GM12878 (cell line): ENCODE measurements at regions not wholly inside any gene's neighbourhood (a gene's known extent, or its start where the extent isn't known, plus 50 kb on each side); places are given as distances from the start of the nearest gene placed in this dataset.
"Not testable (repeated sequence)": the region's sequence is repeated elsewhere in the genome, so short reads cannot be mapped to it uniquely, and the experiment has no call there.

Experiments used
- ATAC-seq: fragments of 200-7000 bp; cut with Tn5 transposase; 3 replicates; pipeline ENCODE4 v1.9.1; 2020; ENCODE audit warnings: mild to moderate bottlenecking, moderate library complexity
- BruUV-seq: library from RNA; stranded (reverse); fragments of 400-500 nt; replicated peaks from 2 replicates; lab custom pipeline; 2021; lab: Mats Ljungman, UMichigan
- CTCF ChIA-PET: fragments of 300-600 bp; sonication (Branson Sonifier 250); formaldehyde crosslinking; extraction: SDS; loops from one replicate; lab custom pipeline; 2021; ENCODE audit warnings: inconsistent platforms; lab: Yijun Ruan, JAX
- POLR2A ChIA-PET: fragments of 350-600 bp; formaldehyde crosslinking; extraction: SDS; loops from one replicate; lab custom pipeline; 2021; ENCODE audit warnings: inconsistent platforms; lab: Charles Lee
- RAD21 ChIA-PET: fragments of 300-600 bp; sonication (Branson Sonifier 250); formaldehyde crosslinking; loops from one replicate; lab custom pipeline; 2023; ENCODE audit warnings: antibody characterized with exemption; ENCODE audit not compliant: unreplicated experiment; lab: Charles Lee
- SMC1A ChIA-PET: fragments of 300-600 bp; sonication (Branson Sonifier 250); formaldehyde crosslinking; loops from one replicate; lab custom pipeline; 2023; ENCODE audit not compliant: unreplicated experiment, uncharacterized antibody; lab: Charles Lee
- DNase-seq: peaks from one replicate; pipeline ENCODE4 v3.0.0-alpha.2; 2011; ENCODE audit warnings: low read depth, low spot score
- FAIRE-seq: peaks from 3 replicates; lab custom pipeline; 2011; peaks lifted over from hg19 to GRCh38; lab: Jason Lieb, UNC
- H2AFZ ChIP-seq: 2 replicates; pipeline ENCODE4 v1.6.0; 2011; ENCODE audit warnings: low read depth, low read length, control low read depth; ENCODE audit not compliant: control insufficient read depth
- H3K27ac ChIP-seq: 2 replicates; pipeline ENCODE4 v1.5.1; 2011; ENCODE audit warnings: control low read depth; ENCODE audit not compliant: control insufficient read depth, insufficient read depth
- H3K27me3 ChIP-seq, 2 experiments: replicated peaks in 1 of 2; 2 replicates each; pipeline versions ENCODE4 v1.6.0 to v1.6.1; 2011; ENCODE audit warnings: low read length in 1 of 2; ENCODE audit not compliant: control insufficient read depth in 2 of 2, insufficient read depth in 2 of 2
- H3K36me3 ChIP-seq, 2 experiments: 2 replicates each; pipeline ENCODE4 v1.5.1; 2011; ENCODE audit warnings: low read length in 1 of 2; ENCODE audit not compliant: control insufficient read depth in 2 of 2, insufficient read depth in 2 of 2
- H3K4me1 ChIP-seq: 2 replicates; pipeline ENCODE4 v1.6.1; 2011; ENCODE audit warnings: mild to moderate bottlenecking, low read length, moderate library complexity, mixed read lengths; ENCODE audit not compliant: control insufficient read depth, insufficient read depth
- H3K4me2 ChIP-seq: 2 replicates; pipeline ENCODE4 v1.6.0; 2011; ENCODE audit warnings: control low read depth; ENCODE audit not compliant: control insufficient read depth, insufficient read depth
- H3K4me3 ChIP-seq: fragments of 200-600 bp; sonication (generic); 2 replicates; pipeline ENCODE4 v1.5.1; 2016
- H3K79me2 ChIP-seq: 2 replicates; pipeline ENCODE4 v1.6.0; 2011; ENCODE audit warnings: low read length; ENCODE audit not compliant: control insufficient read depth, insufficient read depth
- H3K9ac ChIP-seq: 2 replicates; pipeline ENCODE4 v1.8.0; 2011; ENCODE audit warnings: low read length, control low read depth, mixed read lengths; ENCODE audit not compliant: control insufficient read depth, insufficient read depth
- H3K9me3 ChIP-seq: replicated peaks from 3 replicates; pipeline ENCODE4 v1.5.1; 2011; ENCODE audit warnings: mild to moderate bottlenecking, low read length; ENCODE audit not compliant: control insufficient read depth, insufficient read depth
- H4K20me1 ChIP-seq: 2 replicates; pipeline ENCODE4 v1.6.0; 2011; ENCODE audit not compliant: control insufficient read depth, insufficient read depth
- ASH2L ChIP-seq: fragments of 300-600, 200-600 bp; sonication (generic); IDR thresholded peaks from 2 replicates; pipeline ENCODE4 v1.6.1; 2017; ENCODE audit warnings: low read depth, mild to moderate bottlenecking, borderline replicate concordance
- CBX5 ChIP-seq: sonication (generic); IDR thresholded peaks from 2 replicates; pipeline ENCODE4 v1.6.1; 2016; ENCODE audit warnings: low read depth, moderate library complexity, mild to moderate bottlenecking, inconsistent platforms
- CHD2 ChIP-seq: IDR thresholded peaks from 2 replicates; pipeline ENCODE4 v1.6.1; 2011; ENCODE audit warnings: low read depth, low read length, improper control_type of control experiment, borderline replicate concordance
- E4F1 ChIP-seq: fragments of 450-650 bp; IDR thresholded peaks from 2 replicates; pipeline ENCODE4 v1.6.1; 2018; ENCODE audit warnings: borderline replicate concordance, mild to moderate bottlenecking; ENCODE audit not compliant: partially characterized antibody
- JUND ChIP-seq: IDR thresholded peaks from 2 replicates; pipeline ENCODE4 v1.6.1; 2012; ENCODE audit warnings: low read depth, mild to moderate bottlenecking, low read length, improper control_type of control experiment, moderate library complexity
- NFXL1 ChIP-seq: fragments of 450-650 bp; IDR thresholded peaks from 2 replicates; pipeline ENCODE4 v1.6.1; 2017; ENCODE audit warnings: antibody characterized with exemption, mild to moderate bottlenecking, borderline replicate concordance
- NKRF ChIP-seq: fragments of 450-650 bp; conservative IDR thresholded peaks from 2 replicates; pipeline ENCODE4 v1.6.1; 2017; ENCODE audit warnings: mild to moderate bottlenecking, moderate library complexity
- NRF1 ChIP-seq: conservative IDR thresholded peaks from 2 replicates; pipeline ENCODE4 v1.6.1; 2011; ENCODE audit warnings: mild to moderate bottlenecking, low read depth, low read length, improper control_type of control experiment
- SRF ChIP-seq, 2 experiments: IDR thresholded peaks; 2 replicates each; pipeline ENCODE4 v1.6.1; 2011; ENCODE audit warnings: low read depth in 2 of 2, low read length in 2 of 2, mild to moderate bottlenecking in 1 of 2, moderate library complexity in 1 of 2
- SUPT20H ChIP-seq: IDR thresholded peaks from 2 replicates; pipeline ENCODE4 v1.6.1; 2011; ENCODE audit warnings: low read depth, mild to moderate bottlenecking, low read length, moderate library complexity, borderline replicate concordance; ENCODE audit not compliant: control insufficient read depth
- TARDBP ChIP-seq: IDR thresholded peaks from 2 replicates; pipeline ENCODE4 v1.6.1; 2016; ENCODE audit warnings: borderline replicate concordance
- TCF12 ChIP-seq: IDR thresholded peaks from 2 replicates; pipeline ENCODE4 v1.6.1; 2011; ENCODE audit warnings: low read depth, mild to moderate bottlenecking, low read length
- WGBS: methylation state at CpG from one replicate; pipeline ENCODE4 v1.1.6; 2016; ENCODE audit warnings: low lambda C conversion rate; ENCODE audit not compliant: insufficient replicate concordance, insufficient coverage; ENCODE audit errors: missing lambda C conversion rate; 5-methylcytosine and 5-hydroxymethylcytosine counted together
- in situ Hi-C: fragments of 300-500 bp; cut with MboI; formaldehyde crosslinking; loops from 9 replicates; pipeline ENCODE4 v1.14.3; 2018; ENCODE audit warnings: mixed read lengths
- intact Hi-C: fragments of 100-400 bp; cut with micrococcal nuclease; formaldehyde crosslinking; loops from one replicate; pipeline ENCODE4 v1.14.2; 2022; ENCODE audit not compliant: unreplicated experiment

- TF ChIP-seq JUND, result no peak
- TF ChIP-seq NFXL1, result no peak
Observed at GRCh38 chr3:98681486-98681885, 81.7 kb upstream of the ST3GAL6 start (continued).

- H3K27me3 ChIP-seq, BruUV-seq, intact Hi-C loops, H3K4me1 ChIP-seq, H3K9ac ChIP-seq, H3K79me2 ChIP-seq, FAIRE-seq, H3K4me2 ChIP-seq, in situ Hi-C loops, H4K20me1 ChIP-seq, ATAC-seq, DNase-seq, H3K9me3 ChIP-seq, H3K27ac ChIP-seq, H3K4me3 ChIP-seq, H2AFZ ChIP-seq, H3K36me3 ChIP-seq, POLR2A ChIA-PET: not testable (repeated sequence)
- 54% methylated on average over 5 of the region's 6 CpGs for WGBS
- CTCF ChIA-PET, result interaction anchor here (0.6 to 1.5 kb wide), 2 partner anchors 80 to 1666 kb away, joined by 3 to 4 read pairs; no protein-coding TSS in a partner anchor
- RAD21 ChIA-PET, result interaction anchor here (0.9 kb wide), 1 partner anchor 70 kb away, joined by 3 read pairs; no protein-coding TSS in a partner anchor
- SMC1A ChIA-PET, result interaction anchor here (1.1 kb wide), 2 partner anchors 10 to 81 kb away, joined by 3 read pairs; no protein-coding TSS in a partner anchor
Observed at GRCh38 chr3:98682391-98682790, 80.7 kb upstream of the ST3GAL6 start.

GRCh38 chr3:98688363-98688762 is 74.8 kb upstream of the ST3GAL6 start:
- Histone ChIP-seq H4K20me1 (no peaks in the 10 kb centered on the region), H3K4me3 (no peak overlapping the region), H3K4me1 (no peaks in the 10 kb centered on the region), H3K36me3 (no peaks in the 10 kb centered on the region), H3K9me3 (no peaks in the 10 kb centered on the region), H3K9ac (no peak overlapping the region), H3K27me3 (no peaks in the 10 kb centered on the region), H3K4me2 (no peak overlapping the region), H3K79me2 (no peaks in the 10 kb centered on the region), H3K27ac (no peak overlapping the region), H2AFZ (no peak overlapping the region)
- ATAC-seq (no peak), FAIRE-seq (no peak), DNase-seq (no peak)
- in situ Hi-C loops (no loop called here), intact Hi-C loops (no loop called here)
- ChIA-PET CTCF (no interaction called here), POLR2A (no interaction called here), SMC1A (no interaction called here), RAD21 (no interaction called here)
- 86% methylated on average over 5 of the region's 5 CpGs for WGBS
- BruUV-seq, result no TSS peak
- no peak for TF ChIP-seq E4F1
- TF ChIP-seq SRF (IDR thresholded peaks at IDR 0.05; ENCODE audit: low read depth in 2 of 2, low read length in 2 of 2), result no peak
- TF ChIP-seq CHD2, result no peak
- TF ChIP-seq CBX5, result no peak
- TF ChIP-seq ASH2L, result no peak
- TF ChIP-seq NKRF, result no peak
- no peak for TF ChIP-seq NRF1
- no peak for TF ChIP-seq SUPT20H
- no peak for TF ChIP-seq TCF12
- no peak for TF ChIP-seq TARDBP
